ENCODE measurements at regions not wholly inside any gene's neighbourhood (a gene's known extent, or its start where the extent isn't known, plus 50 kb on each side); places are given as distances from the start of the nearest gene placed in this dataset.

DNA sequence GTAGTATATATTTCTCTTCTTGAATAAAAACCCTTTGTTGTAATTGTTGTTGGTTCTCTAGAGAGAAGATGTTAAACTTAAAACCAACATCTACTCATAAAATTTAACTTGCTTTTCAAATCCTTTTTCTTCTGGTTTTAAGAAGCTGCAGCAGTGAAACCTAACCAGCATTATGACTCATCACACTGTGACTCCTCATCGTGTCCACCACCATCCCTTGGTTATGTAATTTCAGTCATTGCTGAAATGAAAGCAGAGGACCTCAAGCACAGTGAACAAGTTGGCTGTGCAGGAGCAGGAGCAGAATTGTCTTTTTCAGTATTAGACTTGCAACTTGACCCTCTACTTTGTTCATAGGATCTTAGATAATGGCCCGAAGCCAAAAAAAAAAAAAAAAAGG is 64.9 kb upstream of the HTR2A start:
- H3K4me1 ChIP-seq (ENCODE audit: insufficient read depth, low read length), result no peaks in the 10 kb centered on the region
- ChIA-PET CTCF (ENCODE audit: low intra/inter-chr PET ratio, low total read pairs) (no interaction called here), POLR2A (no interaction called here)
- no peaks in the 10 kb centered on the region for H3K36me3 ChIP-seq (replicated peaks in 1 of 2; ENCODE audit: control insufficient read depth in 1 of 2, insufficient read depth in 2 of 2, low read length in 2 of 2)
- TF ChIP-seq ZNF281 (CRISPR knock-in tag; IDR thresholded peaks at IDR 0.05; ENCODE audit: borderline replicate concordance) (no peak), FOSL2 (CRISPR knock-in tag; IDR thresholded peaks at IDR 0.05) (peak; percentile 18; the same call in 1 of the 2 replicates)
- TF ChIP-seq, protein P1, sequence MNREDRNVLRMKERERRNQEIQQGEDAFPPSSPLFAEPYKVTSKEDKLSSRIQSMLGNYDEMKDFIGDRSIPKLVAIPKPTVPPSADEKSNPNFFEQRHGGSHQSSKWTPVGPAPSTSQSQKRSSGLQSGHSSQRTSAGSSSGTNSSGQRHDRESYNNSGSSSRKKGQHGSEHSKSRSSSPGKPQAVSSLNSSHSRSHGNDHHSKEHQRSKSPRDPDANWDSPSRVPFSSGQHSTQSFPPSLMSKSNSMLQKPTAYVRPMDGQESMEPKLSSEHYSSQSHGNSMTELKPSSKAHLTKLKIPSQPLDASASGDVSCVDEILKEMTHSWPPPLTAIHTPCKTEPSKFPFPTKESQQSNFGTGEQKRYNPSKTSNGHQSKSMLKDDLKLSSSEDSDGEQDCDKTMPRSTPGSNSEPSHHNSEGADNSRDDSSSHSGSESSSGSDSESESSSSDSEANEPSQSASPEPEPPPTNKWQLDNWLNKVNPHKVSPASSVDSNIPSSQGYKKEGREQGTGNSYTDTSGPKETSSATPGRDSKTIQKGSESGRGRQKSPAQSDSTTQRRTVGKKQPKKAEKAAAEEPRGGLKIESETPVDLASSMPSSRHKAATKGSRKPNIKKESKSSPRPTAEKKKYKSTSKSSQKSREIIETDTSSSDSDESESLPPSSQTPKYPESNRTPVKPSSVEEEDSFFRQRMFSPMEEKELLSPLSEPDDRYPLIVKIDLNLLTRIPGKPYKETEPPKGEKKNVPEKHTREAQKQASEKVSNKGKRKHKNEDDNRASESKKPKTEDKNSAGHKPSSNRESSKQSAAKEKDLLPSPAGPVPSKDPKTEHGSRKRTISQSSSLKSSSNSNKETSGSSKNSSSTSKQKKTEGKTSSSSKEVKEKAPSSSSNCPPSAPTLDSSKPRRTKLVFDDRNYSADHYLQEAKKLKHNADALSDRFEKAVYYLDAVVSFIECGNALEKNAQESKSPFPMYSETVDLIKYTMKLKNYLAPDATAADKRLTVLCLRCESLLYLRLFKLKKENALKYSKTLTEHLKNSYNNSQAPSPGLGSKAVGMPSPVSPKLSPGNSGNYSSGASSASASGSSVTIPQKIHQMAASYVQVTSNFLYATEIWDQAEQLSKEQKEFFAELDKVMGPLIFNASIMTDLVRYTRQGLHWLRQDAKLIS (CRISPR knock-in tag; IDR thresholded peaks at IDR 0.05), result no peak
- no peak overlapping the region for H3K4me3 ChIP-seq (replicated peaks in 1 of 3; ENCODE audit: insufficient read depth in 1 of 3, low read depth in 2 of 3, low read length in 3 of 3)
- FAIRE-seq, result no peak
- no peaks in the 10 kb centered on the region for H3K79me2 ChIP-seq (ENCODE audit: insufficient read depth, low read length)
- no peaks in the 10 kb centered on the region for H3K27me3 ChIP-seq (ENCODE audit: control insufficient read depth in 1 of 2, insufficient read depth in 2 of 2, low read length in 2 of 2)
- ATAC-seq, result no peak
- H3K4me2 ChIP-seq (ENCODE audit: low read depth, low read length), result no peak overlapping the region
- no peaks in the 10 kb centered on the region for H3K9me3 ChIP-seq (ENCODE audit: low read length)
- WGBS (ENCODE audit: low lambda C conversion rate), result 5% methylated on average over 2 of the region's 2 CpGs
- intact Hi-C loops (cut with micrococcal nuclease; ENCODE audit: unreplicated experiment) (no loop called here), in situ Hi-C loops (cut with HindIII; ENCODE audit: extremely low pct_ligation_motif_present, low pct_unique_long_range_greater_than_20kb) (no loop called here)
- H4K20me1 ChIP-seq (ENCODE audit: insufficient read depth, low read length), result no peaks in the 10 kb centered on the region
- H3K9ac ChIP-seq (ENCODE audit: insufficient read depth, low read depth, low read length), result no peak overlapping the region
- no peak overlapping the region for H3K27ac ChIP-seq (ENCODE audit: extremely low read length, insufficient read depth, low read length)
- no peak overlapping the region for H2AFZ ChIP-seq (ENCODE audit: low read length)
- BruUV-seq (replicated peaks), result no TSS peak
- DNase-seq (ENCODE audit: low spot score), result no peak

Measured in HepG2 (cell line).